ENCODE measurements at regions not wholly inside any gene's neighbourhood (a gene's known extent, or its start where the extent isn't known, plus 50 kb on each side); places are given as distances from the start of the nearest gene placed in this dataset.

DNA sequence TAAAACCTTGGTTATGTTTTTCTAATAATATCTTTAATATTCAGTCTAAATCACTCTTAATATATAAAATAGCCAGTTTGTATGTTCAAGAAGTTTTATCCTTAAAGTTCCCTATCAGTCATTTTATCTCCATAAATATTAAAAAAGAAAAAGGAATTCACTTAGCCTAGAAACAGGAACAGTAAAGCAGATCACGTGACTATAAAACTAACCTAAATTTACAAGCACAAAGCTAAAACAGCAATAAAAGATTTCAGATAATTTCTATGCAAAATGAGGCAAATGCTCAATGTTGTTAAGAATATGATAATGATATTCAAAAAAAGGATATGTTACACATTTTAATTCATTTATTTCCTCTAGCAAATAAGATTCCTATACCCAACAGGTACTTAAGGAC, 57.1 kb upstream of the TNIP3 start:
- no peak for DNase-seq (ENCODE audit: unreplicated experiment)
- no peak overlapping the region for H3K27ac Mint-ChIP-seq (ENCODE audit: low read depth, unreplicated experiment)
- no peaks in the 10 kb centered on the region for H3K36me3 Mint-ChIP-seq (ENCODE audit: insufficient read depth, unreplicated experiment)
- BruUV-seq (replicated peaks), result no TSS peak
- H3K9me3 Mint-ChIP-seq (ENCODE audit: unreplicated experiment), result no peaks in the 10 kb centered on the region
- no peaks in the 10 kb centered on the region for H3K27me3 Mint-ChIP-seq (ENCODE audit: insufficient read depth, unreplicated experiment)
- TF ChIP-seq, protein P1, sequence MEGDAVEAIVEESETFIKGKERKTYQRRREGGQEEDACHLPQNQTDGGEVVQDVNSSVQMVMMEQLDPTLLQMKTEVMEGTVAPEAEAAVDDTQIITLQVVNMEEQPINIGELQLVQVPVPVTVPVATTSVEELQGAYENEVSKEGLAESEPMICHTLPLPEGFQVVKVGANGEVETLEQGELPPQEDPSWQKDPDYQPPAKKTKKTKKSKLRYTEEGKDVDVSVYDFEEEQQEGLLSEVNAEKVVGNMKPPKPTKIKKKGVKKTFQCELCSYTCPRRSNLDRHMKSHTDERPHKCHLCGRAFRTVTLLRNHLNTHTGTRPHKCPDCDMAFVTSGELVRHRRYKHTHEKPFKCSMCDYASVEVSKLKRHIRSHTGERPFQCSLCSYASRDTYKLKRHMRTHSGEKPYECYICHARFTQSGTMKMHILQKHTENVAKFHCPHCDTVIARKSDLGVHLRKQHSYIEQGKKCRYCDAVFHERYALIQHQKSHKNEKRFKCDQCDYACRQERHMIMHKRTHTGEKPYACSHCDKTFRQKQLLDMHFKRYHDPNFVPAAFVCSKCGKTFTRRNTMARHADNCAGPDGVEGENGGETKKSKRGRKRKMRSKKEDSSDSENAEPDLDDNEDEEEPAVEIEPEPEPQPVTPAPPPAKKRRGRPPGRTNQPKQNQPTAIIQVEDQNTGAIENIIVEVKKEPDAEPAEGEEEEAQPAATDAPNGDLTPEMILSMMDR (IDR thresholded peaks at IDR 0.05; ENCODE audit: unreplicated experiment), result no peak
- H3K4me1 Mint-ChIP-seq (ENCODE audit: insufficient read depth, unreplicated experiment), result peaks cover 6% of the 10 kb centered on the region
- no peak overlapping the region for H3K4me3 Mint-ChIP-seq (ENCODE audit: unreplicated experiment)
- ChIA-PET POLR2A (interaction anchor here (1.2 kb wide), 1 partner anchor 8 kb away, joined by 3 read pairs; no protein-coding TSS in a partner anchor), CTCF (interaction anchor here (1.0 to 3.4 kb wide), 2 partner anchors 29 to 52 kb away, joined by 3 to 15 read pairs; no protein-coding TSS in a partner anchor)
- intact Hi-C loops (cut with micrococcal nuclease), result no loop called here

DNA sequence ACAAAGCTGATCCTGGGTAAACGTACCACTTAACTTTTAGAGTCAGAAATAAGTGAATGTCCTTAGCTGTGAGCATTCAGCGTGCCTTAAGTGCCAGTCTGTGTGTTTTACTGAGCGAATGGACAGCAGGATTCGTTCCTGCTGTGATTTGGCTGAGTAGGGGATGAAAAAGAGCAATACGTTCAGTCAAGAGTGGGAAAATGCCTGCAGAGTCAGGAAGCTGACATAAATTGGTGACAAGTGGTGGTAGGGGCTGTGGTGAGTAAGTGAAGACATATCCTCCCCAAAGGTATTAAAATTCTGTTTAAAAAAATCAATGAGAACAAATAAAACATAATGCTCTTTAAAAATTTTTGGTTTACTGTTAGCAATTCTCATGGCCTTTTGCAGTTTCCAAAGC, 56.6 kb upstream of the TNIP3 start:
- intact Hi-C loops (cut with micrococcal nuclease), result no loop called here
- Mint-ChIP-seq H3K27ac (ENCODE audit: low read depth, unreplicated experiment) (no peak overlapping the region), H3K27me3 (ENCODE audit: insufficient read depth, unreplicated experiment) (no peaks in the 10 kb centered on the region), H3K4me1 (ENCODE audit: insufficient read depth, unreplicated experiment) (peaks cover under 1% of the 10 kb centered on the region), H3K36me3 (ENCODE audit: insufficient read depth, unreplicated experiment) (no peaks in the 10 kb centered on the region), H3K9me3 (ENCODE audit: unreplicated experiment) (no peaks in the 10 kb centered on the region), H3K4me3 (ENCODE audit: unreplicated experiment) (no peak overlapping the region)
- ChIA-PET POLR2A (interaction anchor here (1.2 kb wide), 1 partner anchor 8 kb away, joined by 3 read pairs; no protein-coding TSS in a partner anchor), CTCF (interaction anchor here (3.4 kb wide), 1 partner anchor 28 kb away, joined by 15 read pairs; no protein-coding TSS in a partner anchor)
- TF ChIP-seq, protein P1 (IDR thresholded peaks at IDR 0.05; ENCODE audit: unreplicated experiment), result no peak
- no TSS peak for BruUV-seq (replicated peaks)
- no peak for DNase-seq (ENCODE audit: unreplicated experiment)

DNA sequence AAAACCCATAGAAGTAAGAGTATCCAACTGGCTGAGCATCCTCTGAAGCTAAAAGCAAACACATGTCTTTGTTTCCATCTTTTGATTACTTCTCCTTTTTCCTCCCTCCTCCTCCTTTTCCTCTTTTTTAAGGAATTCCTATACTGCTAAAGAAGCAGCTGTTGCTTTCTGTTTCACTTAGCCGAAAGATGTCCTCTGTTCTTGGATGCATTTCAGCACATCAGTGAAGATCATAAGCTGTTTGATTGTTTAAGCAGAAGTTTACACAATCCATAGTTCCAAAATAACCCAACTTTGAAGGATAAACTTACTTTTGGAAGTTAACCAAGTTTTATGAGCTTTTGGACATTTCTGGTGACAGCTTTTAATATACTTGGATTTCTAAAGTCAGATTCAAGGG, 55.1 kb upstream of the TNIP3 start:
- Mint-ChIP-seq H3K36me3 (ENCODE audit: insufficient read depth, unreplicated experiment) (no peaks in the 10 kb centered on the region), H3K27ac (ENCODE audit: low read depth, unreplicated experiment) (no peak overlapping the region), H3K9me3 (ENCODE audit: unreplicated experiment) (no peaks in the 10 kb centered on the region), H3K4me3 (ENCODE audit: unreplicated experiment) (no peak overlapping the region), H3K4me1 (ENCODE audit: insufficient read depth, unreplicated experiment) (no peaks in the 10 kb centered on the region), H3K27me3 (ENCODE audit: insufficient read depth, unreplicated experiment) (no peaks in the 10 kb centered on the region)
- ChIA-PET POLR2A (interaction anchor here (1.0 to 1.1 kb wide), 2 partner anchors 23 to 42 kb away, joined by 3 to 5 read pairs; no protein-coding TSS in a partner anchor), CTCF (interaction anchor here (0.6 to 3.4 kb wide), 4 partner anchors 18 to 516 kb away, joined by 3 to 15 read pairs (median 5); no protein-coding TSS in a partner anchor)
- BruUV-seq (replicated peaks), result no TSS peak
- intact Hi-C loops (cut with micrococcal nuclease), result no loop called here
- TF ChIP-seq, protein P1 (IDR thresholded peaks at IDR 0.05; ENCODE audit: unreplicated experiment), result no peak
- DNase-seq (ENCODE audit: unreplicated experiment), result no peak

DNA sequence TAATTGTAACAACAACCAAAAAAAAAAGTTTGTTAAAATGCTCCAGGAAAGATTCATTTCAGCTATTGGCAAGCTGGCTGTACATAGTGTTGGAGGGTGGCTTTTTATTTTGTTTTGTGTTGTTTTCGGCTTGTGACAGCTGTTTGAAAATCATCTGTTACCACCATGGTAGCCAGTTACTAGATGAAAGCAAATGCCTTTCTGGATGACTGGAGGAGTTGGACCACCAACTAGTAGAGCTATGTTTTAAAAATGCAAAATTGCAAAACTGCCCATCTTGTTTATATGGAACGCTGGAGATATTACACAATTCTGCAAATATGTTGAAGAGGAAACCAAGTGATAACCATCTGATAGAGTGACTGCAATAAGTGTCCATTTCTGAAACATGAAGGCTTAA, 53.2 kb upstream of the TNIP3 start:
- ChIA-PET CTCF (interaction anchor here (0.5 kb wide), 1 partner anchor 105 kb away, joined by 3 read pairs; no protein-coding TSS in a partner anchor), POLR2A (no interaction called here)
- Mint-ChIP-seq H3K27ac (ENCODE audit: low read depth, unreplicated experiment) (no peak overlapping the region), H3K36me3 (ENCODE audit: insufficient read depth, unreplicated experiment) (no peaks in the 10 kb centered on the region), H3K9me3 (ENCODE audit: unreplicated experiment) (no peaks in the 10 kb centered on the region), H3K27me3 (ENCODE audit: insufficient read depth, unreplicated experiment) (no peaks in the 10 kb centered on the region), H3K4me1 (ENCODE audit: insufficient read depth, unreplicated experiment) (no peaks in the 10 kb centered on the region), H3K4me3 (ENCODE audit: unreplicated experiment) (no peak overlapping the region)
- no peak for DNase-seq (ENCODE audit: unreplicated experiment)
- BruUV-seq (replicated peaks), result no TSS peak
- intact Hi-C loops (cut with micrococcal nuclease), result no loop called here
- TF ChIP-seq, protein P1 (IDR thresholded peaks at IDR 0.05; ENCODE audit: unreplicated experiment), result no peak
